Kidney epithelial cell (primary cell): ENCODE measurements at regions not wholly inside any gene's neighbourhood (a gene's known extent, or its start where the extent isn't known, plus 50 kb on each side); places are given as distances from the start of the nearest gene placed in this dataset.

Source experiments
- DNase-seq: peaks from one replicate; pipeline ENCODE4 v3.0.0-alpha.2; 2010; ENCODE audit warnings: low read depth
- H3K27me3 ChIP-seq: 2 replicates; pipeline ENCODE4 v1.6.0; 2011; ENCODE audit warnings: low read length; ENCODE audit not compliant: control insufficient read depth, insufficient read depth
- H3K36me3 ChIP-seq: 2 replicates; pipeline ENCODE4 v1.5.1; 2011; ENCODE audit warnings: low read length; ENCODE audit not compliant: control insufficient read depth, insufficient read depth
- H3K4me3 ChIP-seq: 2 replicates; pipeline ENCODE4 v1.5.1; 2011; ENCODE audit warnings: low read depth, mild to moderate bottlenecking, control low read depth, low read length
- CTCF ChIP-seq: IDR thresholded peaks from 2 replicates; pipeline ENCODE4 v1.5.1; 2011; ENCODE audit warnings: mild to moderate bottlenecking, moderate library complexity, low read length, control low read depth, inconsistent platforms; ENCODE audit not compliant: insufficient read depth, poor library complexity, severe bottlenecking

DNA sequence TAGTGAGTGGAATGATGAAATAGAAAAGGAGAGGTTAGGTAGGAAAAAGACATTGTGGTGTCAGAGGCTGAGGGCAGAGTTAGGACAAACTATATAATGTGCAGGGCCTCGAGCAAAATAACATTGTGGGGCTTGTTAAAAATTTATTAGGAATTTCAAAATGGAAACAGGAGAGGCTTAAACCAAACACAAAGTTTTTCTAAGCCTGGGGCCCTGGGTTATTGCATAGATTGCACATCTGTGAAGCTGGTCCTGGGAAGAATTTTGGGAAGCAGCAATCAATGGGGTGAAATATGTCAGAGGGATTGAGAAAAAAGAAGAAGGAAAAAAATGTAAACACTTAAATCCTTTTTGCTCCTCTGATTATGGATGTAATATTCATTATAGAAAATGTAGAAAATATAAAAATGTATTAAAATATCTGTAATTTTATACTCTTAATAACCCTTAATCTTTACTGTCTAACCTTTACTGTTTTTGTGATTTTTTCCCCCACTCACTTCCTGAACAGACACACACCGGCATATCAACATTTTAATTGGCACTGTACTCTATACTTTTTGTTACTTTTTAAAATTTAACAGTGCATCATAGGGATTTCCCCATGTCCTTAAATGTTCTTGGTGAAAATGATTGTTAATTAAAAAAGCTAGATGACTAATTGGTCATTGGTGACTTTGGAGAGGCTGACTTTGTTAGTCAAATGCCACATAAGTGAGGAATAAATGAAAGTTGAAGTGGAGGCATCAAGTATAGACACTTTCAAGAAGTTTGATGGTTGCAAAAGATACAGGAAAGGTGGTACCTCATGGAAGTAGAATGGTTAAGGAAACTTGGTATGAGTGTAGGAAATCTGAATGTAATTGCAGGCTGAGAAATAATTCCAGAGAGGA, 183.4 kb downstream of the NFKBIZ start:
- no peak overlapping the region for H3K4me3 ChIP-seq
- no peak for TF ChIP-seq CTCF
- no peak for DNase-seq
- no peaks in the 10 kb centered on the region for H3K27me3 ChIP-seq
- H3K36me3 ChIP-seq = no peaks in the 10 kb centered on the region

DNA sequence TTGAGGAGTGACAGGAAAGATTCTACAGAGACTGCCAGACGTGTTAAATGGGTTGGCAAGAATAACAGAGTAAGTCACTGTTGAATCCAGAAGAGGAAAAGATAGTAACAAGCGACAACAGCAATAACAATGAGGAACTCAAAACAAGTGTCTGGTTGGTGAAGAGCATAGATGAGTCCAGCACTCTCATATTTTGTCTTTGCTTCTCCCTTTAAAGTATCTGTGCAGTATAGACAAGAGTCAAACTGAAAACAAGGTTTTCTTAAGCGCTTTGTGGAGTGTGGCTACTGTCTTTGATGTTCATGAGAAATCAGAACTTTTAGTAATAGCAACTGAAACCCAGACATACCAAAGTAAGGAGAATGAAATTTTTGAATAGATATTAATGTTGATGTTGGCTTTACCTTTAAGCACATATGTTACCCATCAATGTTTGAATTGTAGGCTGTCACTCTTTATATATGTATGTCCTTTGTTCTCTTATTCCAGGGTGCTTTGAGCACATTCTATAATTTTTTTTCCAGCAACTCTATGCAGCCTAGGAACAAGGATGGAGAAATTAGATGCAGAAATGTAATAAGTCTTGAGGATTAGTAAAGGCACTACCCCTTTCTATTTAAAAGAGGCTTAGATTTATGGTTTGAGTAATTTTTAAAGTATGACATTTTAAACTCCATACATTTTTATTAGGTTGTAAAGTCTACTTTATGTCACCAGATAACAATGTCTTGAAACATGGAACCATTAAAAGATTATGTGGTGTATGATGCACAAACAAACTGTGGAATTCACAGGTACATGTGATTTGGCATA, 185.5 kb downstream of the NFKBIZ start:
- no peaks in the 10 kb centered on the region for H3K27me3 ChIP-seq
- no peak overlapping the region for H3K4me3 ChIP-seq
- no peaks in the 10 kb centered on the region for H3K36me3 ChIP-seq
- DNase-seq = no peak
- no peak for TF ChIP-seq CTCF

DNA sequence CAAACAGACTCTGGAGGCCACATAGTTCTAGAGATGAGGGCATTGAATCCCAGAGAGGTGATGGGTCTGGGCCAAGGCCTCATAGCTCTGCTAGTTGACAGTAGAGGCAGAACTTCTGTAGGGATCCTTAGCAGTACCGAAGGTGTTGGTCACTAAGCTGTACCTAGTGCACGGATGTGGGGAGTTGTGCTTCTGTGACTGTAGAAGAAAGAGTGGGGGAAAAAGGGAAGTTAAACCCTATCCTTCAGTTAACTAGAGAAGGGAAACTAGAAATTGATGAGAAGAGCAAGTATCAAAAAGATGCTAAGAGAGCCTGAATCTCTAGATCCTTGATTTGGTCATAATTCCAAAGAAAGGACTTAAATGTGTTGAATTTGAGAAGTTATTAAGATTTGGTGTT, 186.7 kb downstream of the NFKBIZ start:
- DNase-seq = no peak
- Histone ChIP-seq H3K27me3 (no peaks in the 10 kb centered on the region), H3K4me3 (no peak overlapping the region), H3K36me3 (no peaks in the 10 kb centered on the region)
- TF ChIP-seq CTCF = no peak

GRCh38 chr3:102036472-102036871, 187.2 kb downstream of the NFKBIZ start:
- Histone ChIP-seq H3K4me3 (no peak overlapping the region), H3K27me3 (no peaks in the 10 kb centered on the region), H3K36me3 (no peaks in the 10 kb centered on the region)
- TF ChIP-seq CTCF = no peak
- no peak for DNase-seq

GRCh38 chr3:102037209-102037608, 187.9 kb downstream of the NFKBIZ start:
- Histone ChIP-seq H3K4me3 (no peak overlapping the region), H3K36me3 (no peaks in the 10 kb centered on the region), H3K27me3 (no peaks in the 10 kb centered on the region)
- no peak for TF ChIP-seq CTCF
- DNase-seq = no peak

DNA sequence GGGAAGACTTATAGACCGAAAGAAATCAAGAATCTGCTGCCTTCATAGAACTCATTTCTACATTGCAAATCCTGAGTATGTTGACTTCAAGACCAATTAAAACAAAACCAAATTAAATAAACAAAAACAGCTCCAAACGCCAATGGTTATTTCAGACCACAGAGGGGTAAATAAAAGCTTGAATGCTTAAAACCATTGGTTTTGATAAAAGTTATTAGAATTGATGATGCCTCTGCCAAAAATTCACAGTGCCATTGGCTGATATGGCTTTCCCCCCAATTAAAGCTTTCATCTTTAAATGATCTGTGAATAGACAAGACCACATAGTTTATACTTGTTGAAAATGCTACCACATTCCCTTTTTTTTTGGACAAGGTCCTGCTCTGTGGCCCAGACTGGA, 188.5 kb downstream of the NFKBIZ start:
- Histone ChIP-seq H3K4me3 (no peak overlapping the region), H3K27me3 (no peaks in the 10 kb centered on the region)

More for the DNA sequence above, 188.5 kb downstream of the NFKBIZ start:
- no peak for TF ChIP-seq CTCF
- DNase-seq = no peak
- no peaks in the 10 kb centered on the region for H3K36me3 ChIP-seq
